ENCODE measurements at regions not wholly inside any gene's neighbourhood (a gene's known extent, or its start where the extent isn't known, plus 50 kb on each side); places are given as distances from the start of the nearest gene placed in this dataset.

GRCh38 chr5:40191150-40191549 is 488.6 kb upstream of the PTGER4 start:
- no peak for TF ChIP-seq CTCF (IDR thresholded peaks at IDR 0.05; ENCODE audit: insufficient read depth, low read depth, low read length)
- DNase-seq (ENCODE audit: low read depth), result peak; percentile 86
- no peak overlapping the region for H3K4me3 ChIP-seq (ENCODE audit: low read depth, low read length)

- no peak for TF ChIP-seq CTCF (IDR thresholded peaks at IDR 0.05; ENCODE audit: insufficient read depth, low read depth, low read length)
- no peak overlapping the region for H3K4me3 ChIP-seq (ENCODE audit: low read depth, low read length)
- peak; percentile 6 for DNase-seq (ENCODE audit: low read depth)
Measured at GRCh38 chr5:40172721-40173120, 507.0 kb upstream of the PTGER4 start.

GRCh38 chr5:40171971-40172370 is 507.7 kb upstream of the PTGER4 start:
- DNase-seq (ENCODE audit: low read depth), result peak; percentile 28
- TF ChIP-seq CTCF (IDR thresholded peaks at IDR 0.05; ENCODE audit: insufficient read depth, low read depth, low read length), result no peak

GRCh38 chr5:40167283-40167682 is 512.4 kb upstream of the PTGER4 start:
- H3K4me3 ChIP-seq (ENCODE audit: low read depth, low read length), result no peak overlapping the region
- TF ChIP-seq CTCF (IDR thresholded peaks at IDR 0.05; ENCODE audit: insufficient read depth, low read depth, low read length), result no peak
- DNase-seq (ENCODE audit: low read depth), result no peak

More at GRCh38 chr5:40171971-40172370, 507.7 kb upstream of the PTGER4 start:
- H3K4me3 ChIP-seq (ENCODE audit: low read depth, low read length), result no peak overlapping the region

GRCh38 chr5:40166802-40167201 is 512.9 kb upstream of the PTGER4 start:
- DNase-seq (ENCODE audit: low read depth), result peak; percentile 21
- TF ChIP-seq CTCF (IDR thresholded peaks at IDR 0.05; ENCODE audit: insufficient read depth, low read depth, low read length), result no peak
- H3K4me3 ChIP-seq (ENCODE audit: low read depth, low read length), result no peak overlapping the region

- peak; percentile 4 for DNase-seq (ENCODE audit: low read depth)
- no peak overlapping the region for H3K4me3 ChIP-seq (ENCODE audit: low read depth, low read length)
- TF ChIP-seq CTCF (IDR thresholded peaks at IDR 0.05; ENCODE audit: insufficient read depth, low read depth, low read length), result no peak
Measured at GRCh38 chr5:40165789-40166728, 513.7 kb upstream of the PTGER4 start.
